ENCODE measurements at regions not wholly inside any gene's neighbourhood (a gene's known extent, or its start where the extent isn't known, plus 50 kb on each side); places are given as distances from the start of the nearest gene placed in this dataset.

DNA sequence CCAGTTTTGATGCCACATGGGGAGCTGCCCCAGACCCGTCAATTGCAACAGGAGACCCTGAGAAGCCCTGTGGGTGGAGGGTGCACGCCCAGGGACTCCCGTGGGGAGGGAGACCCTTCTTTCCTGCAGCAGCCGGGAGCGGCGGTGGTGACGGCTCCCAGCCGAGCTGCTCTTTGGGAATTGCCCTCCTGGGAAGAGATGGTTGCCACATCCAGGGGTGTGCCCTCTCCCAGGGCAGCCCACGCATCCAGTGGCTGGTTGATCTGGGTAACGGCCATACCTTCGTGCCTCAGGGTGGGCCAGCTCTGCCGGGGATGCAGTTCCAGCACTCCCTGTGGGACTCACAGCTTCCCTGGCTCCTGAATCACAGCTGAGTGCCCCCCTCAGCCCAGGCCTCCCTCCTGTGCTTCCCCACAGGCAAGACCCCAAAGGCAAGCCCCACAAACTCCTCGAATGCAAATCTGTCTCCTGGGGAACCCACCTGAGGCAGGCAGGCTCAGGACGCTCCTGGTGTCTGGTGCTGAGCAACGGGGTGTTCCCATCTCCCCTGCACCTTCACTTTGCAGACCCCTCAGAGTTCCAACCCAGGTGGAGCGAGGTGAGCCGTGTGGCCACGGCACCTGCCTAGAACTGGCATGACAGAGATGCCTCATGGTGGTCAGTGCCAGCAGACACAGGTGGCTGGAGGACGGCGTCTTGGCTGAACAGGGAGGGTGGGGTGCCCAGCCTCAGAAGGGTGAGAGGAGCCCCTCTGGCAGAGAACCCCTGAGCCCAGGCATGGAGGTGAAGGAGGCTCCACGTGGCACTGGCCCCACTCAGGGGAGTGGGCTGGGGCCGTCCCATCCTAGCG lies 1027.4 kb downstream of the BRD1 start:
- no peak for DNase-seq

DNA sequence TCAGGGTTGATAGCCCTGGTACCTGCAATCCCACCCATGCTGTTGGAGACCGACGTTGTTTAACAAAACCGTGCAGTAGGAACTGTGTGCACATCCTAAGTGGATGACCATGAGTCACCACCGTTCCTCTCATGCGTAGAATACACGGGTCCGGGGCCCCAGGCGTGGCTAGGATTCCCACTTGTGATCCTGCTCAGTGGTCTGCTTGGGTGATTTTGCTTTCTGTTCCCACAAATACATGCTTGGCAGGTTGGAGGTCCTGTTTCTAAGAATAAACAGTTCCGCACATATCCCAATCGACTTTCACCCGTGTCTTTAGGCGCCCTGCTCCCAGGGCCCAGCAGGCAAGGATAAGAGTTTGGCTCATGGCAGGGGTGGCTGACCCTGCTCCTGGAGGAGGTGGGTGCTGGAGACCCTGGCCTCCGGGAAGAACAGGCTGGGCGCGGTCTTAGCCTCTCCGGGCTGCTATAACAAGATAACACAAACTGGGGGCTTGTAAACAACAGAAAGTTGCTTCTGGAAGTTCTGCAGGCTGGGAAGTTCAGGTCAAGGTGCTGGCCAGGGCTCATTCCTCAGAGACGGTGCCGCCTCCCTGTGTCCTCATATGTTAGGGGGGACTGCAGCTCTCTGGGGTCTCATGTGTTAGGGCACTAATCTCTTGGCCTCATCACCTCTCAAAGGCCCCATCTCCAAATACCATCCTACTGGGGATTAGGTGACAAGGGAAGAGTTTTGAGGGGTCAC lies 1028.3 kb downstream of the BRD1 start:
- DNase-seq: no peak

DNA sequence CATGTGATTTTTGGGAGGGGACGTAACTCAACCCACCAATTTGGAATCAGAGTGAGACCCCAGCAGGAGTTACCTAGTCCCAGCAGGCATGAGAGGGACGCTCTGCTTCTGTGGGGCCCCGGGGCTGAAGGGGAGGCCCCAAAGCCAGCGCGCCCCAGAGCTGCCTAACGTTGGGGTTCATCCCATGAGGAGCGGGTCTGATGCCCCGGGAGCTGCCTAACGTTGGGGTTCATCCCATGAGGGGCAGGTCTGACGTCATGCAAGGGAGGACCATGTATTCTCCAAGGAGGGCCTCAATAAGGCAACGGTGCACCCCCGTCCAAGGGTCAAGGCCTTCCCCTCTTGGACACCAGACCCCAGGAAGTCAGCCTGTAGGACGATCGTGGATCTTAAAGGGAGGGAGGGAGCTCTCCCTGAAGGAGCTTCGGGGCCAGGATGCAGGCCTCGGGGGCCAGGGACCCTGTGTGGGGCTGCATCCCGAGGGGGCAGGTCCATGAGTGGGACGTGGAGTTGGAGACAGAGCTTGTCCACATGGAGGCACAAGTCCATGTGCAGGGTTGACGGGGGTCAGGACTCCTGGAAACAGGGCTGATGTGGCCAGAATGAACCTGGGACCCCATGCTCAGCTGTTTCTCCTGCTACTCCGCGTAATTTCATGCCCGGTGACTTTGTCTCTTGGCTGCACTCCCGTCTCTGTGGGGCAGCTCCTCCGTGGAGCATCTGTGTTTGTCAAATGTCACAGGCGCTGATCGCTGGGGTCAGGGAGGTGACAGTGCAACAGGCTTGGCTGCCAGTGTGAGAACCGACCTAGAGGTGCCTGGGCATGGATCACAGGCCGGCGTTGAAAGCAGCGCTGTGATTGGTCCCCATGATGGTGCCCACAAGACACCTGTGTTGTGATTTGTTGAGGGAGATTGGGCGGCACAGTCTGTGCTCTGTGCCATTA lies 1029.1 kb downstream of the BRD1 start:
- no peak for DNase-seq

DNA sequence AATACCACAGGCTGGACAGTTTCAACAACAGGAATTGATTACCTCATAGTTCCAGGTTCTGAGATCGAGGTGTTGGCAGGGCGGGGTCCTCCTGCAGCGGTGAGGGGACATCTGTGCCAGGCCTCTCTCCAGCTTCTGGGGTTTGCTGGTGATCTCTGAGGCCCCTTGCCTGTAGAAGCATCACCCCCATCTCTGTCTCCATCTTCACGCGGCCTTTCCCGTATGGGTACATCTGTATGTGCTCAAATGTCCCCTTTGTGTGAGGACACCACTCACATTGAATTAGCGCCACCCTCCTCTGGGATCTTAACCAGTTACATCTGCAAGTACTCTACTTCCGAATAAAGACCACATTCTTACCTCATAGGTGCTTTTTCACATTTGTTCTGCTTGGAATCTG lies 1029.9 kb downstream of the BRD1 start:
- no peak for DNase-seq

DNA sequence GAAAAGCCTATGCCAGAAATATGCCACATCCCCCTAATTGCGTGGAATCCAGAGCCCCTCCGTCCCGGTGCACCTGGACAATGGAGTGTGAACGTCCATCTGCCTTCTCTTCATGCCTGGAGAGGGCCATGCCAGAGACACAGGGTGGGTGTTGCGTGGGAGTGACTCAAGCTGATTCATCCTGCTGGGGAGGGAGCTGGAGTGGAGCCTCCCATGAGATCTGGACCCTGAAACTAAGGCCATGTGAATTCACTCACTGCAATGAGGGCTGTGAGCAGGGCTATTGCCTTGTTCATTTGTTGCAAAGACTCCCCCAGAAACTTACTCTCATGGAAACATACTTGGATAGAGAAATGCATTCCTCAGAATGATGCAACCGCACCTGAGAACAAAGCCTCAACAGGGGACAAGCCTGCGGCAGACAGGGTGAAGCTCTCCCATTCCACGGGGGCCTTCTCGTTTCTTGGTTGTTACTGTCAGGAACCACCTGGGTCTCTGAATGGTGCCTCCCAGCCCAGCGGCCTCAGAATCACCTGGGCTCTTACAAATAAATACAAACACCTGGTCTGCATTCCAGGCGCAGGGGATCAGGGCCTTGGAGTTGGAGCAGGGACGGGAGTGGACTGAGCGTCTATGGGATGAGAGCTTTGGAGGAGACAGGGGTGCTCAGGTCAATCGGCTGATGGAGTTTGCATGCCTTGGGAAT lies 1031.2 kb downstream of the BRD1 start:
- no peak for DNase-seq

DNA sequence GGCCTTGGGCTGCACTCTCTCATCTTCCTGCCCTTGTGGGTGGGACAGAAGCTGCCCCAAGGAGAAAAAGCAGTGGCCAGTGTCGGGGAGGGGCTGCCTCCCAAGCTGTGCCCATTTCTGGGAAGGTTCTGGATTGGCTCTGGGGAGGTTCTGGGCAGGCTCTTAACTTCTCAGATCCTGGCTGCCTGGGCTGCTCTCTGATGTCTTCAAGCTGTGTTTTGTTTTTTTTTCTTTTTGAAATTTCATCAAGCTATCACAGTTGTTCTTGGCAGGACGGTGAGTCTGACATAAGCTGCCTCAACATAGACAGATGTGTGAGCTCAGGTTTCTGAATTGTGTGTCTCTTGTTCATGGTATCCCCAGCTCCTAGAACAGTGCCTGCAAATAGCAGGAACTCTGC lies 1032.0 kb downstream of the BRD1 start:
- DNase-seq: no peak

DNA sequence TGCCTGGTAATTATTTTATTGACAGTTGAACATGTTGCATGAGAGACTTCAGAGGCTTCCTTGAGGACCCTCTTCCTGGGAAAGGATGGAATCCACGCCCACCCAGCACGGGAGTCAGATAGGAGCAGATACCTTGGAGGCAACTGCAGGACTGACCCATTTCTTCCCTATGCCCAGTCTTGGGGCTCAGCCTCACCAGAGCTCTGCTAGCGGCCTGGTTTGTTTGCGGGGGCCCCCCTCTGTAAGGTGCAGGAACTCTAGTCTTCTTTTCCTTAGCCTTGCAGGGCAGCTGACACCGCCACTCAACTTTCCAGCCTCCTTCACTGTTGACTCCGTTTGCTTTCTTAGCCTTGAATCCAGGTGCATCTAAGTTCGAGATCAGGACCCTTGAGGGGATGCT lies 1032.8 kb downstream of the BRD1 start:
- no peak for DNase-seq

DNA sequence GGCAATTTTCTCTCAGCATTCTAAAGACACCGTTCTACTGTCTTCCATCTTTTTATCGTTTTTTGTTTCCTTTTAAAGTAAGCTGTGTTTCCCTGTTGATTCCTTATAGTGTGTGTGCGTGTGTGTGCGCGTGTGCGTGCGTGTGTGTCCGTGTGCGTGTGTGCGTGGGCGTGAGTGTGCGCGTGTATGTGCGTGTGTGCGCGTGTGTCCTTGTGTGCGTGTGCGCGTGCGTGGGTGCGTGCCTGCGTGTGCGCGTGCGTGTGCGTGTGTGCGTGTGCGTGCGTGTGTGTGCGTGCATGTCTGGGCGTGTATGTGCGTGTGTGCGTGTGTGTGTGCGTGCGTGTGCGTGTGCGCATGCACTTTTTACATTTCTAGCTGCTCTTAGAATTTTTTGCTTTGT lies 1033.7 kb downstream of the BRD1 start:
- DNase-seq: no peak

DNA sequence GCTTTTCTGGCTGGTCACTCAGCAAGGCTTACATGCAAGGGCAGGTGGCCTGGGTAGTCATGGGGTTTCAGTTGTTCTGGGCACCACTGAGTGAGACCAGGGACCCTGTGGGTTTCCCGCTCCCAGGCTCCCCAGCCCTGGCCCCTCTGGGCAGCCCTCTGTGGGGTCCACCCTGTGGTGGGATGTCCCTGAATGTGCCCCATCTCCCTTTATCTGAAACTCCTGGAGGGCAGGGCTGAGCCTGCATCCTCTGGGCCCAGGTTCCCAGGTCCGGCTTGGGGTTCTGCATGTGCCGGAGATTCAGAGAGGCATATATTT lies 1041.0 kb downstream of the BRD1 start:
- no peak for DNase-seq

DNA sequence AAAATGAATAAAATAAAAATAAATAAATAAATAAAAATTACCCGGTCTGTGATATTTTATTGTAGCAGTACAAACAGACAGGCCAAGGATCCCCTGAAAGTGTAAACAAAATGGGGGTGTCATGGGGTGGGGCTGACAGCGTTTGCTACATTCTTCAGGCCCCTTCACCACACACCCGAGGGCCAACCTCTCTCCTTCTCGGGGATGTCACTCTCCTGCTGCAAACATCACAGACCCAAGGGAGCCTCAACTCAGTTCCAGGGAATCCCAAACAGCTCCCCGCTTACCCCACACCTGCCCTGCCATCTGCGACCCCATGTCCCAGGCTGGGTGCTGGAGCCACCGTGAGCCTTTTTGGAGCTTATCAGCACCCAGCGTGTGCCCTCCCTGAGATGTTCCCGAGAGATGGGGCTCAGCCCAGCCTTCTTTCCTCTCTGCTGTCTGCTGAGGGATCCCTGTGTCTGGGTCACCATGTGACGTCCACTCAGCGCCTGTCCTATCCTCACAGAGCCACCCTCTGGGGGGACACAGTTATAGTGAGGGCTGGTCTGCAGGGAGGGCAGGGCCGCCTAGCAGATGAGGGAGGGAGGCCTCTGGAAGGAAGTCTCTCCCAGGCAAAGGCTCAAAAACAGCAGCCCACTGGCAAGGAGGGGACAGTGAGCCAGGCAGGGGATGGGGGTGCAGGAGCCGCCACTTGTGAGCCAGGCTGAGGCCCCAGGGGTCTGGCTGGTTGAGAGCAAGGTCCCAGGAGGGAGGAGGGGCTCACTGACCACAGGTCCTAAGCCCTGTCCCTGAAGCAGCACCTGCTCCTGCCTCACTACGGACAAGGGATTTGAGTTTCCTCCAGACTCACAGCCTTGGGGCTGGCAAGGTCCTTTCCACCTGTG lies 1041.6 kb downstream of the BRD1 start:
- DNase-seq: no peak

DNA sequence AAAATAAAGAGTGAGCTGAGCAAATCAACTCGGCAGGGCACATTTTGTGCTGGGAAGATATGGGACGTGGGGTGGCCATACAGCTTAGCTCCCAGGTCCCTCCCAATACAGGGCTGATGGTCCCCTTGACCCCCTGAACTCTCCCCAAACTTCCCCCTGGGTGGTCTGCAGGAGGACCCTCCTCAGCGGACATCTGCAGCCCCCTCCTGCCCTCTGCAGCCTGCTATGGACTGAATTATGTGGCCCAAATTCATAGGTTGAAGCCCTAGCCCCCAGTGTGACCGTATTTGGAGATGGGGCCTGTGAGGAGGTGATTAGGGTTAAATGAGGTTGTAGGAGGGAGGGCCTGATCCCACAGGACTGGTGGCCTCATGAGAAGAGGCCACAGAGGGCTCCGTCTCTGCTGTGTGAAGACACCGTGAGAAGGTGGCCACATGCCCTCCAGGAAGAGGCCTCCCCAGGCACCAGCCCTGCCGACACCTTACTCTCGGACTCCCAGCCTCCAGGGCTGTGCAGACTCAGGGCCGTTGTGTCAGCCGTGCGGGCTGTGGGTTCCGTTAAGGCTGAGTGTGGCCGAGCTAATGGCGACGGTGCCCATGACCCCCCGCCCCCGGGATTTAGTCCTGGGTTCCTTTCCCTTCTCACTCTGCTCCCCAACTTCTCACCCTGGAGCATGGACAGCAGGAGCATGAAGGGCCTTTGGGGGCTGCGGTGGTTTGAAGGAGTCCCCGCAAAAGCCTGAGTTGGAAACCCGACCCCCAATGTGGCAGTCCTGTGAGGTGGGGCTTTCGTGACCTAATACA lies 1042.8 kb downstream of the BRD1 start:
- no peak for DNase-seq

DNA sequence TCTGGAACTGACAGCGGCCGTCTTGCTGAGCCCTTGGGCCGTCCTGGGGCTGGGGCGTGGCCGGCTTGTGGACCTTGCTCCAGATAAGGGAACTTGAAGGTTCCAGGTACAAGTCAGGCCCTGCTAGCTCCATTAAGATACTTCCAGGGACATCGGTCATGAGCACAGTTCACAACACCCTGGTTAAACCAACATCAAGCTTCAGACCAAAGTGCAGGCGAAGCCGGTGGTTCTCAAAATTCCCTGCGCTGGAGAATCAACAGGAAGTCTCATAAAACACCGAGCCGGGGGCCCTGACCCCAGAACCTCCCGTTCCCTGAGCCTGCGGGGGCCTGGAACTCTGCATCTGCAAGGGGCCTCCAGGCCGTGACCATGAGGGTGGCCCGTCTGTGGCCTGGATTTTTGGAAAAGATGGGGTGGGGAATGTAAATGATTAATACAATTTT lies 1043.8 kb downstream of the BRD1 start:
- DNase-seq: no peak

DNA sequence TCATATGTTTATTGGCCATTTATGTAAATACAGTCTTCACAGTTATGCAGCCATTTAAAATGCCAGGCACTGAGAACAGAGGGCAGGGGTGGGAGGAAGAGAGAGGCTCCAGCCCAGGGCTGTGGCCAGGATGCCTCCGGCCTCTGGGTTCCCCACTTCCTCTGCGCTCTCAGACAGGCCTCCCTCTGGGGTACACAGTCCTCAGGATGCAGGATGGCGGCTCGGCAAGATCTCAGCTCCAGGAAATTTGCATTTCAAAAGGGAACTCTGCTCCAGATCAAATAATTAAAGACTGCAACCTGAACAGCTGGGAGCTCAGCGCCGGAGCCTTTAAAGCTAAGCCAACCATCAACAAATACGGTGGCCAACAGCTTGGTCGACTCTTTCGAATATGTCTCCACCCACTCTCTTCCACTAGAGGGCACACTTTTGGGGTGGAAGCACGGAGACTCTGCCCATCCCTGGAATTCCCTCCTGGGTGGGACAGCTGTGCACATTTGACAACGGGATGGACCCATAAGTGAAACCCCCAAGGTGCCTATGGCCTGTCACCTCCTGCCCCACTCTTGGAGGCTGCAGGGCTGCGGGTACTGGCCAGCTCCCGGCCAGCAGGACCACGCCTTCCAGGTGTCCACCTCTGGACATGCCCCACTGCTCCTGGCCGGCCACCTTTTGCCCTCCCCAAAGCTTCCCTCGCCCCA lies 1044.7 kb downstream of the BRD1 start:
- DNase-seq: peak in 3 of 56 donors; percentile 9 to 43 (median 14)

DNA sequence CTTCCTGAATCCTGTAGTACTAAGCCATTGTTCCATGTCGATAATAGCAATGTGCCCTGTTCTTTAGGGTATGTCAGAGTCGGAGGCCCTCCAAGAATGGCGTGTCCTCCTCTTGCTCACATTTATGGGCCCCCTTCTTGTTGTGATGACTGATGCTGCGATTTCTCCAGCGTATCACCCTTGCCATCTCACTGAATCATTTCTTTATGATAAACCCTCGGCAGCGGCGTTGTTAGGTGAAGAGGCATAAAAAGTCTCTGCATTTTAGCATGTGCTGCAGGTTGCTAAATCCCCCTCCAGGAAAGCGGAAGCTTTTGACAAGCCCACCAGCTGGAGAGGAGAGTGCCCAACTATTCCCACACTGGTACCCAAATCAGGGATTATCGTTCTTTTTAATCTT lies 1045.3 kb downstream of the BRD1 start:
- no peak for DNase-seq

DNA sequence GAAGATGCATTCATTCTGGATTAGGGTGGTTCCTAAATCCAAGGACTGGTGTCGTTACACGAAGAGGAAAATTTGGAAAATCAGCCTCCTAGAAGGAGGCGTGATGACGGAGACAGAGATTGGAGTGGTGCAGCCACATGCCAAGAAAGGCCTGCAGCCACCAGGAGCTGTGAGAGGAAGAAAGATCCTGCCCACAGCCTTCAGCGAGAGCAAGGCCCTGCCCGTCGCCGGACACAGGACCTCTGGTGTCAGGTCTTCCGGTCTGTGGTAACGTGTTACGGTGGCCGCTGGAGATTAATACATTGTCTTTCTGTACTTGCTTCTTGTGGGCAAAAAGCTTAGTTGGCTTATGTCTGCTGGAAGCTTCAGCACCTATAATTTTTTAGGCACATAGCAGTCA lies 1045.8 kb downstream of the BRD1 start:
- no peak for DNase-seq

DNA sequence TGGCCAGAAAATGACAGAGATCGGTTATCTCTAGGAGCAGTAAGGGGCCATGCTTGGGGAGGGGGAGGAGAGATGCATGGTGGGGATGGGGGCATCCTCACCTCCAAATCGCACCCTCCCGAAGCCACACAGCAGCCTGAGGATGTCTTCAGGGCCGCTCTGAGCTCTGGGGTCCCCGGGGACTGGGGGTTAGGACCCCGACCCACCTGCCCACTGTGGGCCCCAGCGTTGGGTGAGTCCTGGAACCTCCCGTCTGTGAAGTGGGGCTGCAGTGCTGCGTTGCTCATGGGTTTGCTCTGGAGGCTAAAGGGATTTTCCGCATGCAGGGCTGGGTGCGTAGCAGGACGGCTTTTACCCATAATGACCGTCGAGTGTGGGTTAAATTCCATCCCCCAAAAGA lies 1046.3 kb downstream of the BRD1 start:
- DNase-seq: no peak

DNA sequence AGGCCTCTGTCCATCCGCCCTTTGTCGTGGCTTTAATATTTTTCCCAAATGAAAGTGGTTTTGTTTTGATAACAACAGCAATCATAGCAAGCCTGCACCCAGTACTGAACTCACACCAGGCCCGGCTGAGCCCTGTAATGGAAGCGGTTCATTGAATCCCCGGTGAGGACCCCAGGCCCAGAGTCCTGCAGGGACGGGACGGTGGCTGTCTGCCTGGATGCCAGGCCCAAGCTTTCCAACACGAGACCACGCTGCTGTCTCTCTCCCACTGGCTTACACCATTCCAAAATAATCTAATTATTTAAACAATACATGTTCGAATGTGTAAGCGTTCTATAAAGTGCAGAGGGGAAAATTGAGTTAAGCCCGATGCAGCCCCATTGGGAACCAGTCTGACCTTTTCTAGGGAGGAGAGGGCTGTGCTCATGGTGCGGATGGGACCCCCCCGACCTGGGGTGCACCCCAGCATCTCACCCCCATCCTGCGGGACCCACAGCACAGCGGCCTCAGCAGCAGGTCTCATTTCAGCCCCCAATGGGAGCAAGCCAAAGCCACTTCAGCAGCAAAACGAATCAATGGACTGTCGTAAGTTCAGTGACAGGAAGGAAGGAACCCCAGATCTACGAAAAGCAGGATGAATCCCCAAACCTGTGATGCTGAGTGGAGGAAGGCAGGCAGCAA lies 1046.9 kb downstream of the BRD1 start:
- no peak for DNase-seq

Data from amygdala (tissue), 56 donors.